Activated CD4-positive, CD25-positive, alpha-beta regulatory T cell treated with anti-CD3 and anti-CD28 coated beads, Interleukin-2, amount 50 U/mL, for 24 hours (primary cell): ENCODE measurements at regions not wholly inside any gene's neighbourhood (a gene's known extent, or its start where the extent isn't known, plus 50 kb on each side); places are given as distances from the start of the nearest gene placed in this dataset.
"Not testable (repeated sequence)": the region's sequence is repeated elsewhere in the genome, so short reads cannot be mapped to it uniquely, and the experiment has no call there.

Source experiments
- ATAC-seq, 2 donors: fragments of 150-1000 bp; cut with Tn5 transposase; one replicate each; pipeline ENCODE4 v1.10.0; 2021; ENCODE audit warnings: mild to moderate bottlenecking in 1 of 2, moderate library complexity in 1 of 2

- no peak for ATAC-seq
Observed at GRCh38 chr1:47598357-47598756, 160.5 kb downstream of the FOXD2 start.

- ATAC-seq, result no peak
Observed at GRCh38 chr1:47599777-47600176, 161.9 kb downstream of the FOXD2 start.

- not testable (repeated sequence) for ATAC-seq
Observed at GRCh38 chr1:47602491-47602890, 164.6 kb downstream of the FOXD2 start.

GRCh38 chr1:47604869-47605268 is 167.0 kb downstream of the FOXD2 start:
- ATAC-seq, result not testable (repeated sequence)

- no peak for ATAC-seq
Observed at GRCh38 chr1:47608296-47608875, 170.5 kb downstream of the FOXD2 start.

- no peak for ATAC-seq
Observed at GRCh38 chr1:47611992-47612391, 174.1 kb downstream of the FOXD2 start.

GRCh38 chr1:47612819-47613218 is 175.0 kb downstream of the FOXD2 start:
- ATAC-seq, result no peak

GRCh38 chr1:47616036-47616435 is 178.2 kb downstream of the FOXD2 start:
- ATAC-seq, result no peak

GRCh38 chr1:47616906-47617305 is 179.1 kb downstream of the FOXD2 start:
- no peak for ATAC-seq

GRCh38 chr1:47617381-47618221 is 179.8 kb downstream of the FOXD2 start:
- peak in 1 of 2 donors; percentile 30 for ATAC-seq

GRCh38 chr1:47618222-47618720 is 180.4 kb downstream of the FOXD2 start:
- no peak for ATAC-seq

GRCh38 chr1:47618830-47619229 is 181.0 kb downstream of the FOXD2 start:
- ATAC-seq, result no peak

GRCh38 chr1:47621483-47621882 is 183.6 kb downstream of the FOXD2 start:
- ATAC-seq, result no peak

- no peak for ATAC-seq
Observed at GRCh38 chr1:47621977-47622376, 184.1 kb downstream of the FOXD2 start.

- ATAC-seq, result no peak
Observed at GRCh38 chr1:47622776-47623556, 185.1 kb downstream of the FOXD2 start.

- no peak for ATAC-seq
Observed at GRCh38 chr1:47623557-47623940, 185.7 kb downstream of the FOXD2 start.

GRCh38 chr1:47624531-47624930 is 186.7 kb downstream of the FOXD2 start:
- ATAC-seq, result no peak

- no peak for ATAC-seq
Observed at GRCh38 chr1:47627016-47627415, 189.2 kb downstream of the FOXD2 start.

GRCh38 chr1:47627471-47628370 is 189.9 kb downstream of the FOXD2 start:
- no peak for ATAC-seq

- no peak for ATAC-seq
Observed at GRCh38 chr1:47629201-47629600, 191.4 kb downstream of the FOXD2 start.

- ATAC-seq, result no peak
Observed at GRCh38 chr1:47630346-47630745, 192.5 kb downstream of the FOXD2 start.

- ATAC-seq, result no peak
Observed at GRCh38 chr1:47631411-47631995, 193.7 kb downstream of the FOXD2 start.
